Muscle of leg (tissue), 3 donors: ENCODE measurements at regions not wholly inside any gene's neighbourhood (a gene's known extent, or its start where the extent isn't known, plus 50 kb on each side); places are given as distances from the start of the nearest gene placed in this dataset.

Experiments used
- DNase-seq: peaks from one replicate; pipeline ENCODE4 v3.0.0; 2013
- H3K27ac ChIP-seq: one replicate; pipeline ENCODE4 v1.5.1; 2013; ENCODE audit warnings: mild to moderate bottlenecking, low read length, control low read depth
- H3K27me3 ChIP-seq: one replicate; pipeline ENCODE4 v1.6.1; 2013; ENCODE audit warnings: low read length; ENCODE audit not compliant: control insufficient read depth, insufficient read depth
- H3K36me3 ChIP-seq: one replicate; pipeline ENCODE4 v1.6.1; 2013; ENCODE audit warnings: low read length; ENCODE audit not compliant: control insufficient read depth, insufficient read depth
- H3K4me1 ChIP-seq: one replicate; pipeline ENCODE4 v1.6.1; 2013; ENCODE audit warnings: low read length; ENCODE audit not compliant: control insufficient read depth, insufficient read depth
- H3K4me3 ChIP-seq: one replicate; pipeline ENCODE4 v1.5.1; 2013; ENCODE audit warnings: low read length, control low read depth
- H3K9me3 ChIP-seq: replicated peaks from 2 replicates; pipeline ENCODE4 v1.6.1; 2013; ENCODE audit warnings: low read depth, low read length; ENCODE audit not compliant: control insufficient read depth
- WGBS: methylation state at CpG from one replicate; pipeline ENCODE4 v1.1.5; 2013; ENCODE audit warnings: missing lambda C conversion rate; ENCODE audit not compliant: insufficient coverage; 5-methylcytosine and 5-hydroxymethylcytosine counted together

- WGBS, result 53% methylated on average over 6 of the region's 10 CpGs
- no peak overlapping the region for H3K27ac ChIP-seq
- H3K4me3 ChIP-seq, result no peak overlapping the region
- H3K9me3 ChIP-seq, result peaks cover 2% of the 10 kb centered on the region
- H3K36me3 ChIP-seq, result no peaks in the 10 kb centered on the region
- peaks cover 17% of the 10 kb centered on the region for H3K4me1 ChIP-seq
- DNase-seq, result peak; percentile 46
- H3K27me3 ChIP-seq, result peaks cover 10% of the 10 kb centered on the region
These were observed 142.6 kb upstream of the PDE10A start for GRCh38 chr6:165805636-165806035.

- peak overlapping the region; percentile 31 for H3K4me3 ChIP-seq
- no peak overlapping the region for H3K27ac ChIP-seq
- no peaks in the 10 kb centered on the region for H3K36me3 ChIP-seq
- H3K27me3 ChIP-seq, result peaks cover 10% of the 10 kb centered on the region
- peaks cover 2% of the 10 kb centered on the region for H3K9me3 ChIP-seq
- H3K4me1 ChIP-seq, result peaks cover 21% of the 10 kb centered on the region
- 8% methylated on average over 29 of the region's 39 CpGs for WGBS
- no peak for DNase-seq
These were observed 142.1 kb upstream of the PDE10A start for GRCh38 chr6:165805067-165805555.

- Histone ChIP-seq H3K27me3 (peaks cover 10% of the 10 kb centered on the region), H3K4me3 (peak overlapping the region; percentile 31), H3K27ac (peak overlapping the region; percentile 21), H3K4me1 (peaks cover 23% of the 10 kb centered on the region), H3K9me3 (peaks cover 2% of the 10 kb centered on the region), H3K36me3 (no peaks in the 10 kb centered on the region)
- peak; percentile 74 for DNase-seq
- 1% methylated on average over 56 of the region's 61 CpGs for WGBS
These were observed 141.5 kb upstream of the PDE10A start for GRCh38 chr6:165804331-165805066.

- 58% methylated on average over 9 of the region's 10 CpGs for WGBS
- Histone ChIP-seq H3K27me3 (peaks cover 7% of the 10 kb centered on the region), H3K36me3 (no peaks in the 10 kb centered on the region), H3K9me3 (no peaks in the 10 kb centered on the region), H3K27ac (peak overlapping the region; percentile 63), H3K4me3 (no peak overlapping the region), H3K4me1 (peaks cover 15% of the 10 kb centered on the region)
- no peak for DNase-seq
These were observed 137.3 kb upstream of the PDE10A start for GRCh38 chr6:165800337-165800736.

- Histone ChIP-seq H3K4me1 (peaks cover 8% of the 10 kb centered on the region), H3K9me3 (no peaks in the 10 kb centered on the region), H3K4me3 (no peak overlapping the region), H3K27me3 (peaks cover 2% of the 10 kb centered on the region), H3K27ac (peak overlapping the region; percentile 47), H3K36me3 (no peaks in the 10 kb centered on the region)
- DNase-seq, result peak; percentile 78
- 33% methylated on average over 3 of the region's 8 CpGs for WGBS
These were observed 136.5 kb upstream of the PDE10A start for GRCh38 chr6:165799391-165800153.

- Histone ChIP-seq H3K9me3 (no peaks in the 10 kb centered on the region), H3K27me3 (peaks cover 2% of the 10 kb centered on the region), H3K27ac (peak overlapping the region; percentile 47), H3K4me1 (peaks cover 8% of the 10 kb centered on the region), H3K4me3 (no peak overlapping the region), H3K36me3 (no peaks in the 10 kb centered on the region)
- peak; percentile 74 for DNase-seq
- 6% methylated on average over 2 of the region's 4 CpGs for WGBS
These were observed 135.9 kb upstream of the PDE10A start for GRCh38 chr6:165798991-165799390.

- WGBS, result 94% methylated on average over 6 of the region's 6 CpGs
These were observed 131.1 kb upstream of the PDE10A start for GRCh38 chr6:165794179-165794601.

GRCh38 chr6:165793287-165793825 lies 130.3 kb upstream of the PDE10A start:
- Histone ChIP-seq H3K4me1 (no peaks in the 10 kb centered on the region), H3K4me3 (no peak overlapping the region)
- DNase-seq, result no peak

More at GRCh38 chr6:165794179-165794601, 131.1 kb upstream of the PDE10A start:
- no peak for DNase-seq
- H3K4me3 ChIP-seq, result no peak overlapping the region
- H3K4me1 ChIP-seq, result peaks cover 2% of the 10 kb centered on the region
- H3K36me3 ChIP-seq, result no peaks in the 10 kb centered on the region
- H3K27ac ChIP-seq, result no peak overlapping the region
- no peaks in the 10 kb centered on the region for H3K27me3 ChIP-seq
- H3K9me3 ChIP-seq, result no peaks in the 10 kb centered on the region

GRCh38 chr6:165791876-165792437 lies 128.9 kb upstream of the PDE10A start:
- H3K9me3 ChIP-seq, result no peaks in the 10 kb centered on the region
- no peak overlapping the region for H3K27ac ChIP-seq
- H3K36me3 ChIP-seq, result no peaks in the 10 kb centered on the region
- WGBS, result 94% methylated on average over 23 of the region's 24 CpGs
- H3K27me3 ChIP-seq, result no peaks in the 10 kb centered on the region
- H3K4me1 ChIP-seq, result no peaks in the 10 kb centered on the region
- H3K4me3 ChIP-seq, result no peak overlapping the region
- DNase-seq, result no peak

More at GRCh38 chr6:165793287-165793825, 130.3 kb upstream of the PDE10A start:
- Histone ChIP-seq H3K9me3 (no peaks in the 10 kb centered on the region), H3K27ac (no peak overlapping the region), H3K36me3 (no peaks in the 10 kb centered on the region), H3K27me3 (no peaks in the 10 kb centered on the region)
- 93% methylated on average over 7 of the region's 10 CpGs for WGBS

GRCh38 chr6:165791306-165791705 lies 128.3 kb upstream of the PDE10A start:
- no peaks in the 10 kb centered on the region for H3K36me3 ChIP-seq
- H3K4me3 ChIP-seq, result no peak overlapping the region
- H3K4me1 ChIP-seq, result no peaks in the 10 kb centered on the region
- WGBS, result 90% methylated on average over 6 of the region's 9 CpGs
- no peaks in the 10 kb centered on the region for H3K27me3 ChIP-seq
- H3K9me3 ChIP-seq, result no peaks in the 10 kb centered on the region
- H3K27ac ChIP-seq, result no peak overlapping the region
- no peak for DNase-seq
